ENCODE measurements at regions not wholly inside any gene's neighbourhood (a gene's known extent, or its start where the extent isn't known, plus 50 kb on each side); places are given as distances from the start of the nearest gene placed in this dataset.

- ATAC-seq (no peak), FAIRE-seq (no peak), DNase-seq (ENCODE audit: low read depth, low spot score) (no peak)
- WGBS (ENCODE audit: insufficient coverage, insufficient replicate concordance, low lambda C conversion rate, missing lambda C conversion rate): 0% methylated on average over 2 of the region's 2 CpGs
- TF ChIP-seq RAD51 (IDR thresholded peaks at IDR 0.05) (no peak), ETV6 (conservative IDR thresholded peaks at IDR 0.05 in 1 of 2, IDR thresholded peaks at IDR 0.05 in 1 of 2; ENCODE audit: borderline replicate concordance in 1 of 2, low read depth in 1 of 2) (no peak), STAT1 (conservative IDR thresholded peaks at IDR 0.05) (no peak), CUX1 (IDR thresholded peaks at IDR 0.05; ENCODE audit: insufficient replicate concordance, low read depth, low read length) (no peak), MEF2B (IDR thresholded peaks at IDR 0.05; ENCODE audit: partially characterized antibody, poor library complexity, severe bottlenecking) (no peak), SREBF1 (IDR thresholded peaks at IDR 0.05; ENCODE audit: low read length) (no peak), MYC (IDR thresholded peaks at IDR 0.05; ENCODE audit: insufficient read depth, insufficient read length, insufficient replicate concordance, low read length, severe bottlenecking) (no peak), USF2 (IDR thresholded peaks at IDR 0.05; ENCODE audit: borderline replicate concordance, low read depth, low read length) (no peak), IRF4 (IDR thresholded peaks at IDR 0.05; ENCODE audit: low read depth, low read length) (no peak), RFX5 (IDR thresholded peaks at IDR 0.05; ENCODE audit: low read depth, low read length) (no peak), FOS (IDR thresholded peaks at IDR 0.05; ENCODE audit: borderline replicate concordance, extremely low read depth, insufficient read length) (no peak), SMAD5 (IDR thresholded peaks at IDR 0.05; ENCODE audit: low read depth) (no peak), MEF2A (IDR thresholded peaks at IDR 0.05; ENCODE audit: insufficient read depth, low read depth, low read length) (no peak), CHD2 (IDR thresholded peaks at IDR 0.05; ENCODE audit: borderline replicate concordance, low read depth, low read length) (no peak)
- Histone ChIP-seq H3K4me2 (ENCODE audit: control insufficient read depth, insufficient read depth) (no peak overlapping the region), H3K27me3 (replicated peaks in 1 of 2; ENCODE audit: control insufficient read depth in 2 of 2, insufficient read depth in 2 of 2, low read length in 1 of 2) (no peaks in the 10 kb centered on the region), H3K4me3 (no peak overlapping the region), H4K20me1 (ENCODE audit: control insufficient read depth, insufficient read depth) (no peaks in the 10 kb centered on the region), H3K79me2 (ENCODE audit: control insufficient read depth, insufficient read depth, low read length) (no peaks in the 10 kb centered on the region), H3K9me3 (replicated peaks; ENCODE audit: control insufficient read depth, insufficient read depth, low read length) (no peaks in the 10 kb centered on the region), H3K27ac (ENCODE audit: control insufficient read depth, insufficient read depth) (no peak overlapping the region), H3K36me3 (ENCODE audit: control insufficient read depth in 2 of 2, insufficient read depth in 2 of 2, low read length in 1 of 2) (no peaks in the 10 kb centered on the region), H2AFZ (ENCODE audit: control insufficient read depth, low read depth, low read length) (no peak overlapping the region), H3K9ac (ENCODE audit: control insufficient read depth, insufficient read depth, low read length) (no peak overlapping the region), H3K4me1 (ENCODE audit: control insufficient read depth, insufficient read depth, low read length) (no peaks in the 10 kb centered on the region)
- ChIA-PET CTCF (no interaction called here), POLR2A (no interaction called here), SMC1A (ENCODE audit: uncharacterized antibody, unreplicated experiment) (interaction anchor here (0.6 to 1.0 kb wide), 2 partner anchors 14 to 922 kb away, joined by 3 to 4 read pairs; no protein-coding TSS in a partner anchor), RAD21 (ENCODE audit: unreplicated experiment) (no interaction called here)
- no TSS peak for BruUV-seq (replicated peaks)
- intact Hi-C loops (cut with micrococcal nuclease; ENCODE audit: unreplicated experiment): no loop called here
- in situ Hi-C loops (cut with MboI): no loop called here
Measured at GRCh38 chr11:80315200-80315599, 874.4 kb upstream of the TENM4 start.
